ENCODE measurements at regions not wholly inside any gene's neighbourhood (a gene's known extent, or its start where the extent isn't known, plus 50 kb on each side); places are given as distances from the start of the nearest gene placed in this dataset.

DNA sequence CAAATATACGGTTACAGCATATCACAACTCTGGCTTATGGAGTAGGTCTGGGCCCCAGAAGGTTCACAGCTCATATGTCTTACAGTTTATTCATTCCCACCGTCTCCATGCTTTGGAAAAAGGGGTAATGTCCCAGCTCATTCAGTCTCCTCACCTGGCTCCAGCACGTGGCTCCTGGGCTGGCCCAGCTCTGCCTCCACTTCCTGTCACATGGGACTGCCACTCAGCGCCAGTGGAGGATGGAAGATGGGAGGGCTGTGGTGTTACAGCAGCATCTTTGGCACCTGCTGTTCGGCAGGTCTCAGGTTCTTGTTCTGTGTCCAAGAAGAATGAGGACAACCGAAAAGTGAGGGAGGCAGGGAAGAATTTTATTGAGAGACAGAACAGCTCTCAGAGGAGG is 216.3 kb upstream of the ATXN7L3B start:
- ChIA-PET CTCF (no interaction called here), POLR2A (no interaction called here)
- Histone ChIP-seq H3K9me3 (ENCODE audit: control extremely low read depth in 1 of 3, control insufficient read depth in 2 of 3, insufficient read depth in 1 of 3, low read length in 2 of 3) (no peaks in the 10 kb centered on the region), H3K4me2 (replicated peaks; ENCODE audit: low read depth, low read length, poor library complexity, severe bottlenecking) (no peak overlapping the region), H3K4me3 (ENCODE audit: control extremely low read depth in 1 of 5, extremely low read depth in 1 of 5, insufficient read depth in 1 of 5, low read depth in 2 of 5, low read length in 4 of 5) (no peak overlapping the region), H3K79me2 (ENCODE audit: control insufficient read depth, insufficient read depth, low read length) (no peaks in the 10 kb centered on the region), H3K4me1 (ENCODE audit: control insufficient read depth in 2 of 2, insufficient read depth in 2 of 2, low read length in 2 of 2) (no peaks in the 10 kb centered on the region), H3K27me3 (replicated peaks in 1 of 4; ENCODE audit: control extremely low read depth in 1 of 4, control insufficient read depth in 3 of 4, insufficient read depth in 4 of 4, low read length in 3 of 4) (no peaks in the 10 kb centered on the region), H4K20me1 (ENCODE audit: control insufficient read depth, insufficient read depth, low read length, poor library complexity, severe bottlenecking) (no peaks in the 10 kb centered on the region), H2AFZ (ENCODE audit: insufficient read depth, low read depth, low read length, poor library complexity, severe bottlenecking) (no peak overlapping the region), H3K27ac (ENCODE audit: low read length in 2 of 2) (no peak overlapping the region), H3K36me3 (replicated peaks in 1 of 2; ENCODE audit: control extremely low read depth in 1 of 2, control insufficient read depth in 1 of 2, extremely low read depth in 1 of 2, insufficient read depth in 2 of 2, low read length in 1 of 2) (no peaks in the 10 kb centered on the region), H3K9ac (ENCODE audit: low read length) (no peak overlapping the region)
- no peak for DNase-seq
- Mint-ChIP-seq H3K9me3 (ENCODE audit: insufficient read depth) (no peaks in the 10 kb centered on the region), H3K4me1 (no peaks in the 10 kb centered on the region), H3K27ac (no peak overlapping the region), H3K27me3 (no peaks in the 10 kb centered on the region), H3K4me3 (no peak overlapping the region)
- ATAC-seq (ENCODE audit: low read depth) = no peak
- intact Hi-C loops (cut with micrococcal nuclease) = no loop called here
- WGBS (ENCODE audit: insufficient coverage) = 100% methylated on average over 2 of the region's 6 CpGs
- TF ChIP-seq, protein P1, sequence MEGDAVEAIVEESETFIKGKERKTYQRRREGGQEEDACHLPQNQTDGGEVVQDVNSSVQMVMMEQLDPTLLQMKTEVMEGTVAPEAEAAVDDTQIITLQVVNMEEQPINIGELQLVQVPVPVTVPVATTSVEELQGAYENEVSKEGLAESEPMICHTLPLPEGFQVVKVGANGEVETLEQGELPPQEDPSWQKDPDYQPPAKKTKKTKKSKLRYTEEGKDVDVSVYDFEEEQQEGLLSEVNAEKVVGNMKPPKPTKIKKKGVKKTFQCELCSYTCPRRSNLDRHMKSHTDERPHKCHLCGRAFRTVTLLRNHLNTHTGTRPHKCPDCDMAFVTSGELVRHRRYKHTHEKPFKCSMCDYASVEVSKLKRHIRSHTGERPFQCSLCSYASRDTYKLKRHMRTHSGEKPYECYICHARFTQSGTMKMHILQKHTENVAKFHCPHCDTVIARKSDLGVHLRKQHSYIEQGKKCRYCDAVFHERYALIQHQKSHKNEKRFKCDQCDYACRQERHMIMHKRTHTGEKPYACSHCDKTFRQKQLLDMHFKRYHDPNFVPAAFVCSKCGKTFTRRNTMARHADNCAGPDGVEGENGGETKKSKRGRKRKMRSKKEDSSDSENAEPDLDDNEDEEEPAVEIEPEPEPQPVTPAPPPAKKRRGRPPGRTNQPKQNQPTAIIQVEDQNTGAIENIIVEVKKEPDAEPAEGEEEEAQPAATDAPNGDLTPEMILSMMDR (IDR thresholded peaks at IDR 0.05) = no peak
- no peak for TF ChIP-seq EZH2 (IDR thresholded peaks at IDR 0.05; ENCODE audit: borderline replicate concordance, insufficient read depth, low read depth, low read length, poor library complexity, severe bottlenecking)

DNA sequence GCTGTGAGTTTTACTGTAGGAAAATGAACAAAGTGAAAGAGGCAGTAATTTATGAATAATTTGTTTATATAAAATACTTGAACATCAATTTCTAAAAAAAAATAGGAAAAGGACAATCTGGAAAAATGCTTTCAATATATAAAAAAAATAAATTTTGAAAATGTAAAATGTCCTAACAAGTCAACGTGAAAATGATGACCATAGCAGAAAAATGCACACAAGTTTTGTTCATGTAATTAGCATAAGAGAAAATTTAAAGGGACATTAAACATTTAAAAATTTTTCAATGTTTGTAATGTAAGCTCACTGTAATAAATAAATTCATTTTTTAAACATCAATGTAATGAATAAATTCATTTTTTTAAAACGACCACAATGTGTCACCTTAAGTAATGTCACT is 214.8 kb upstream of the ATXN7L3B start:
- no peak for ATAC-seq (ENCODE audit: low read depth)
- Histone ChIP-seq H4K20me1 (ENCODE audit: control insufficient read depth, insufficient read depth, low read length, poor library complexity, severe bottlenecking) (no peaks in the 10 kb centered on the region), H3K4me3 (ENCODE audit: control extremely low read depth in 1 of 5, extremely low read depth in 1 of 5, insufficient read depth in 1 of 5, low read depth in 2 of 5, low read length in 4 of 5) (no peak overlapping the region), H3K9ac (ENCODE audit: low read length) (no peak overlapping the region), H3K4me1 (ENCODE audit: control insufficient read depth in 2 of 2, insufficient read depth in 2 of 2, low read length in 2 of 2) (no peaks in the 10 kb centered on the region), H3K36me3 (replicated peaks in 1 of 2; ENCODE audit: control extremely low read depth in 1 of 2, control insufficient read depth in 1 of 2, extremely low read depth in 1 of 2, insufficient read depth in 2 of 2, low read length in 1 of 2) (no peaks in the 10 kb centered on the region), H3K9me3 (ENCODE audit: control extremely low read depth in 1 of 3, control insufficient read depth in 2 of 3, insufficient read depth in 1 of 3, low read length in 2 of 3) (no peaks in the 10 kb centered on the region), H3K79me2 (ENCODE audit: control insufficient read depth, insufficient read depth, low read length) (no peaks in the 10 kb centered on the region), H2AFZ (ENCODE audit: insufficient read depth, low read depth, low read length, poor library complexity, severe bottlenecking) (no peak overlapping the region), H3K27ac (ENCODE audit: low read length in 2 of 2) (no peak overlapping the region), H3K4me2 (replicated peaks; ENCODE audit: low read depth, low read length, poor library complexity, severe bottlenecking) (no peak overlapping the region), H3K27me3 (replicated peaks in 1 of 4; ENCODE audit: control extremely low read depth in 1 of 4, control insufficient read depth in 3 of 4, insufficient read depth in 4 of 4, low read length in 3 of 4) (no peaks in the 10 kb centered on the region)
- Mint-ChIP-seq H3K27ac (no peak overlapping the region), H3K27me3 (no peaks in the 10 kb centered on the region), H3K4me3 (no peak overlapping the region), H3K9me3 (ENCODE audit: insufficient read depth) (no peaks in the 10 kb centered on the region), H3K4me1 (no peaks in the 10 kb centered on the region)
- intact Hi-C loops (cut with micrococcal nuclease) = no loop called here
- CTCF ChIA-PET = no interaction called here
- no peak for DNase-seq
- TF ChIP-seq EZH2 (IDR thresholded peaks at IDR 0.05; ENCODE audit: borderline replicate concordance, insufficient read depth, low read depth, low read length, poor library complexity, severe bottlenecking) = no peak
- TF ChIP-seq, protein P1 (IDR thresholded peaks at IDR 0.05) = no peak
- WGBS (ENCODE audit: insufficient coverage) = no CpG with 5 or more reads among the region's 2 CpGs
- POLR2A ChIA-PET = no interaction called here

Data from B cell (primary cell).